ENCODE measurements at regions not wholly inside any gene's neighbourhood (a gene's known extent, or its start where the extent isn't known, plus 50 kb on each side); places are given as distances from the start of the nearest gene placed in this dataset.

DNA sequence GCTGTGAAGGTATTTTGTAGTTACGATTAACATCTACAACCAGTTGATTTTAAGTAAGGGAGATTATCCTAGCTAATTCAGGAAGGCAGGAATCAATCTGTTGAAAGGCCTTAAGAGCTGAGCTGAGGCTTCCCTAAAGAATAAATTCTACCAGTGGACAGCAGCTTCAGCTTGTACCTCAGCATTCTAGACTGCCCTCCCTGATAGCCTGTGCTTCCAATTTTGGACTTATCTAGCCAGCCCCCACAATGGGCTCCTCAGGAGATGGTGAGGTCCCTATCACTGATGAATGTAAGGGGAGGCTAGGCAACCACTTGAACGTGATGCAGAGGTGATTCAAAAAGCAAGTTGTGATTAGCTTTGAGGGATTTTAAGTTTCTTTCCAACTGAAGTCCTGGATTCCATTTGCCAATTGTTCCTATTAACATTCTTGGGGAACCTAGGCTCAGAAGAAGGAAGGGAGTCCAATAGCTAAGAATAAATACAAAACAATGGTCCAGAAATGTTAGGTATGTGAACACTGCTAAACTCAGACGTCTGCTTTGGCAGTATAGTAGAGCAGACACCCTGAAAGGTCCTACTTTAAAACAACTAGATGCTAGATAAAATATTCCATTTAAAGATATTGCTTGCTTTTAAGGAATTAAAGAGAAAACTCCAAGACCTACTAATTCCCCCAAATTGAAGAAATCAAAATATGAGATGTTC lies 404.3 kb upstream of the TENM4 start:
- no peak overlapping the region for H3K4me3 ChIP-seq (ENCODE audit: low read length)
- no peaks in the 10 kb centered on the region for H3K4me1 ChIP-seq (ENCODE audit: control insufficient read depth, insufficient read depth, low read length)
- H3K9ac ChIP-seq (ENCODE audit: low read length): no peak overlapping the region
- no peaks in the 10 kb centered on the region for H3K9me3 ChIP-seq (ENCODE audit: control insufficient read depth, low read length)
- no peaks in the 10 kb centered on the region for H3K27me3 ChIP-seq (ENCODE audit: control insufficient read depth, insufficient read depth, low read length)
- H3K36me3 ChIP-seq (ENCODE audit: control insufficient read depth, insufficient read depth, low read length): no peaks in the 10 kb centered on the region

DNA sequence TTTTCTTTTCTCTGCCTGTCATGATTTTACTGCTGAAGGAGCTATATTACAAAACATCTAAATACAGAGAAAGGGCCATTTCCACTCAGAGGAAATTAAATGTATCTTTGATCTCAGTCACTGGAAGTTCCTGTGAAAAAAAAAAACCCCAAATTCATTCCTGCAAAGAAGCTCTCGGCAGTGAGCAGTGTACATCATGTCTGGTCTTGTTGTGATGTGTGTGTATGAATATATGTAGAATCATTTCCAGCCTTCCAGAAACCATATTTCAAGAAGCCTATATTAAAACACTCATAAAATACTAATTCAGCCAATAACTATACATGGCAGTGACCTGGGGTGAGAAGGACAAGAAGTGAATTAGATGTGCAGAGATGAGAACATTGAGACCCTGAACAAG lies 393.2 kb upstream of the TENM4 start:
- no peaks in the 10 kb centered on the region for H3K36me3 ChIP-seq (ENCODE audit: control insufficient read depth, insufficient read depth, low read length)
- H3K9me3 ChIP-seq (ENCODE audit: control insufficient read depth, low read length): no peaks in the 10 kb centered on the region
- no peak overlapping the region for H3K9ac ChIP-seq (ENCODE audit: low read length)
- H3K4me3 ChIP-seq (ENCODE audit: low read length): no peak overlapping the region
- no peaks in the 10 kb centered on the region for H3K4me1 ChIP-seq (ENCODE audit: control insufficient read depth, insufficient read depth, low read length)
- H3K27me3 ChIP-seq (ENCODE audit: control insufficient read depth, insufficient read depth, low read length): no peaks in the 10 kb centered on the region

GRCh38 chr11:79830446-79830845 lies 389.6 kb upstream of the TENM4 start:
- H3K36me3 ChIP-seq (ENCODE audit: control insufficient read depth, insufficient read depth, low read length): no peaks in the 10 kb centered on the region
- H3K27me3 ChIP-seq (ENCODE audit: control insufficient read depth, insufficient read depth, low read length): no peaks in the 10 kb centered on the region
- H3K4me3 ChIP-seq (ENCODE audit: low read length): no peak overlapping the region
- H3K4me1 ChIP-seq (ENCODE audit: control insufficient read depth, insufficient read depth, low read length): no peaks in the 10 kb centered on the region
- no peak overlapping the region for H3K9ac ChIP-seq (ENCODE audit: low read length)
- no peaks in the 10 kb centered on the region for H3K9me3 ChIP-seq (ENCODE audit: control insufficient read depth, low read length)

DNA sequence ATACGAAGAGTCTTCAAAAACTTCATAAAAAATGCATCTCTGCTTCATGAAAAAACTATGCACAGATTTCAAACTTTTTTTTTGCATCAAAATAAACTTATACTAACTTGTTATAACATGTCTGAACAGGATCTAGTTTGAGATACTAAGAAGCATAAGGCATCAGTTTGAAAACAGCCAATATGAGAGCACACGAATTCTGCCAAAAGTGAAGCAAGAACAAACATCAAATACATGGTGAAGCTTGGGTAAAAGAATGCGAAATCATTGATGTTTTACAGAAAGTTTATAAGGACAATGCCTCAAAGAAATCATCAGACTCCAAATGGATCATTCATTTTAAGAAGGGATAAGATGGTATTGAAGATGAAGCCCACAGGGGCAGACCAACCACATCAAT lies 389.1 kb upstream of the TENM4 start:
- no peak overlapping the region for H3K4me3 ChIP-seq (ENCODE audit: low read length)
- no peaks in the 10 kb centered on the region for H3K27me3 ChIP-seq (ENCODE audit: control insufficient read depth, insufficient read depth, low read length)
- no peak overlapping the region for H3K9ac ChIP-seq (ENCODE audit: low read length)
- no peaks in the 10 kb centered on the region for H3K9me3 ChIP-seq (ENCODE audit: control insufficient read depth, low read length)
- no peaks in the 10 kb centered on the region for H3K36me3 ChIP-seq (ENCODE audit: control insufficient read depth, insufficient read depth, low read length)
- H3K4me1 ChIP-seq (ENCODE audit: control insufficient read depth, insufficient read depth, low read length): no peaks in the 10 kb centered on the region

- Histone ChIP-seq H3K36me3 (ENCODE audit: control insufficient read depth, insufficient read depth, low read length) (no peaks in the 10 kb centered on the region), H3K27me3 (ENCODE audit: control insufficient read depth, insufficient read depth, low read length) (no peaks in the 10 kb centered on the region), H3K4me1 (ENCODE audit: control insufficient read depth, insufficient read depth, low read length) (no peaks in the 10 kb centered on the region), H3K9me3 (ENCODE audit: control insufficient read depth, low read length) (no peaks in the 10 kb centered on the region), H3K9ac (ENCODE audit: low read length) (no peak overlapping the region), H3K4me3 (ENCODE audit: low read length) (no peak overlapping the region)
These were observed 381.9 kb upstream of the TENM4 start for GRCh38 chr11:79822766-79823165.

DNA sequence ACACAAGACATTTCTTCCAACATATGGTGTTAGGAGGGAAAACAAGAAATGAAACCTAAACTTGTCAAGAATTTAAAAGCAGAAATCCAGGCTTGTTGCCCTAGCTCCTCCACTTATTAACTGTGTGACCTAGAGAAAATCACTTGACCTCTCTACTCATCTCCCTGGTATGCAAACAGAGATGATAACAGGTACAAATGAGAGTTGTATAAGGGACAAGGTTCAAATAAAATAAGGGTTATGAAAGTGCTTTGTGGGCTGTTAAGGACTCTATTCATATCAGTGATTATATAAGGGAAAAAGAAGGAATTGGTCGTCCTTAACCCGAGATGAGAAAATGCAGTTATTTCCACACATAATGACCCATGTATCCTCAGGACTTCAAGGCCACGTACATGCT lies 372.7 kb upstream of the TENM4 start:
- no peak overlapping the region for H3K9ac ChIP-seq (ENCODE audit: low read length)
- no peak overlapping the region for H3K4me3 ChIP-seq (ENCODE audit: low read length)
- no peaks in the 10 kb centered on the region for H3K9me3 ChIP-seq (ENCODE audit: control insufficient read depth, low read length)
- H3K27me3 ChIP-seq (ENCODE audit: control insufficient read depth, insufficient read depth, low read length): no peaks in the 10 kb centered on the region
- peaks cover 3% of the 10 kb centered on the region for H3K4me1 ChIP-seq (ENCODE audit: control insufficient read depth, insufficient read depth, low read length)
- no peaks in the 10 kb centered on the region for H3K36me3 ChIP-seq (ENCODE audit: control insufficient read depth, insufficient read depth, low read length)

- no peak overlapping the region for H3K4me3 ChIP-seq (ENCODE audit: low read length)
- H3K4me1 ChIP-seq (ENCODE audit: control insufficient read depth, insufficient read depth, low read length): peaks cover 3% of the 10 kb centered on the region
- H3K9ac ChIP-seq (ENCODE audit: low read length): no peak overlapping the region
- no peaks in the 10 kb centered on the region for H3K9me3 ChIP-seq (ENCODE audit: control insufficient read depth, low read length)
- no peaks in the 10 kb centered on the region for H3K36me3 ChIP-seq (ENCODE audit: control insufficient read depth, insufficient read depth, low read length)
- H3K27me3 ChIP-seq (ENCODE audit: control insufficient read depth, insufficient read depth, low read length): no peaks in the 10 kb centered on the region
These were observed 368.7 kb upstream of the TENM4 start for GRCh38 chr11:79809487-79809886.

DNA sequence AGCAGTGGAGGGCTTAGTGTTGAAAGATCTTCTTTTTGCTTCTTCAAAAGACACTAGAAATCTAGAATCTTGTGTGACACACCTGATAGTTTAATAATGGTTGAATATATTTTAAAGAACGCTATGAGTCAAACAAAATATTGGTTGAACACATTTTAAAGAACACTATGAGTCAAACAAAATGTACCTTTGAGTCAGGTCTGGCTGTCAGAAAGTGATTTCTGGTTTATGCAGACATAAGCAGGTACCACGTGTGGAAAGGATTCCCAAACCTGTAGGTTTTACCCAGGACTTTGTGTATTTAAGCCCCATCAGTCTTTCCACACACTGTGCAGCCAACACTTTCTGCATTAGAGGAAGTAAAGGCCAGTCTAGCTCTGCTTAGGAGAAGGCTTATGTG lies 366.7 kb upstream of the TENM4 start:
- Histone ChIP-seq H3K9ac (ENCODE audit: low read length) (no peak overlapping the region), H3K4me1 (ENCODE audit: control insufficient read depth, insufficient read depth, low read length) (peaks cover 3% of the 10 kb centered on the region), H3K4me3 (ENCODE audit: low read length) (no peak overlapping the region), H3K36me3 (ENCODE audit: control insufficient read depth, insufficient read depth, low read length) (no peaks in the 10 kb centered on the region), H3K9me3 (ENCODE audit: control insufficient read depth, low read length) (no peaks in the 10 kb centered on the region), H3K27me3 (ENCODE audit: control insufficient read depth, insufficient read depth, low read length) (no peaks in the 10 kb centered on the region)

GRCh38 chr11:79796704-79797103 lies 355.9 kb upstream of the TENM4 start:
- Histone ChIP-seq H3K27me3 (ENCODE audit: control insufficient read depth, insufficient read depth, low read length) (no peaks in the 10 kb centered on the region), H3K4me3 (ENCODE audit: low read length) (no peak overlapping the region), H3K4me1 (ENCODE audit: control insufficient read depth, insufficient read depth, low read length) (no peaks in the 10 kb centered on the region), H3K36me3 (ENCODE audit: control insufficient read depth, insufficient read depth, low read length) (no peaks in the 10 kb centered on the region), H3K9ac (ENCODE audit: low read length) (no peak overlapping the region), H3K9me3 (ENCODE audit: control insufficient read depth, low read length) (no peaks in the 10 kb centered on the region)

DNA sequence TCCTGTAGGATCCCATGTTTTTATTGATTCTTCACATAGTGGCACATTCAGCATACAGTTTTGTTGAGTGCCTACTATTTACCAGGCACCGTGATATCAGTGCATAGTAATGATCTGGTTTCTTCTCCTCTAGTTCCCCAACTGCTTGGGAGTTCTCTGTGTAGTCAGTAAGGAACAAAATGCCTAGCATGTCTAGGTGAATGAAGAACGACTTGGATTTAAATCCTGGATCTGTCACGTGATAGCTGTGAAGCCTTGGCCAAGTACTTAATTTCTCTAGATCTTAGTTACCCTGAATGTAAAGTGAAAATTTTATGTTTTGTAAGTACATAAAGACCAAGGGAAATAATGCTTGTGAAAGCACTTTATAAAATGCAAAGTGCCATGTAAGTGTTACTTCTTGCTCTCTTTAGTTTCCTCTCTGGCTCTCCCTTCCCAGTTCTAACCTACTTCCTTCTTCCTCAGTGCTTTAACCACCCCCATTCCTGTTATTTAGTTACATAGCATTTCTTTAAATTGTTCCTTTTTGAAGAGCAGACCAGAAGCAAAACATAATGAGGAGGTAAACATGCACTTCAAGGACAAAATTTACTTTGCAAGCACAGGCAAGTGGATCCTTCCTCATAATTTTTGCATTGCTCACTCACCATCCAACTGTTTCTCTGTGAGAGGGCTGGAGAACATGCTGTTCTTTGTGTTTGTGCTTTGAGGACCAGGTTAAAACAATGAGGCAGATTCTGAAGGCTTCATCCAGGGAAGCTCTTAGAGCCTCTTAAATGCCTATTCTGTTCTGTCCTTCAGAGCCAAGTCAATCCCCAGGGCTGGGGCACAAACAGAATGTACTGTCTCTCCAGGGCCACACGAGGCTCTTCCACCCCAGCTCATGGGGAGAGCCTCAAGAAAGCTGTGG lies 353.9 kb upstream of the TENM4 start:
- H3K36me3 ChIP-seq (ENCODE audit: control insufficient read depth, insufficient read depth, low read length): no peaks in the 10 kb centered on the region
- H3K9me3 ChIP-seq (ENCODE audit: control insufficient read depth, low read length): no peaks in the 10 kb centered on the region
- H3K27me3 ChIP-seq (ENCODE audit: control insufficient read depth, insufficient read depth, low read length): no peaks in the 10 kb centered on the region
- H3K4me3 ChIP-seq (ENCODE audit: low read length): no peak overlapping the region
- no peaks in the 10 kb centered on the region for H3K4me1 ChIP-seq (ENCODE audit: control insufficient read depth, insufficient read depth, low read length)
- no peak overlapping the region for H3K9ac ChIP-seq (ENCODE audit: low read length)

DNA sequence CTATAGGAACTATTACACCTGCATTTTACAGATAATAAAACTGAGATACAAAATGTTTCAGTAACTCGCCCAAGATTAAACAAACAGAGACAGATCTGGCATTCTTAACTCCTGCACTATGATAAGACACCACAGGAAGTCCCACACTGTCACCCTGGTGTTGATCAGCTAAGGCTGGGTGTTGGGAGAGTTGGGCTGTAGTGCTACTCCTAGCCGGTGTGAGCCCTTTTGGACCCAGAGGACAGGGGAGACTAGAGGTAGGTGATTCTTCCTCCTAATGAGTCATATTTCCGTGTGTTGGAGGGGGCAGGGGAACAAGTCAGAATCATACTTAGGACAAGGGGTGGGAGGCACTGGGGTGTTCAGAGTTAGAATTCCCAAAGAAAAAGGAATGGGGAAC lies 353.2 kb upstream of the TENM4 start:
- H3K9me3 ChIP-seq (ENCODE audit: control insufficient read depth, low read length): no peaks in the 10 kb centered on the region
- no peak overlapping the region for H3K9ac ChIP-seq (ENCODE audit: low read length)
- no peaks in the 10 kb centered on the region for H3K27me3 ChIP-seq (ENCODE audit: control insufficient read depth, insufficient read depth, low read length)
- no peaks in the 10 kb centered on the region for H3K36me3 ChIP-seq (ENCODE audit: control insufficient read depth, insufficient read depth, low read length)
- no peak overlapping the region for H3K4me3 ChIP-seq (ENCODE audit: low read length)
- no peaks in the 10 kb centered on the region for H3K4me1 ChIP-seq (ENCODE audit: control insufficient read depth, insufficient read depth, low read length)

DNA sequence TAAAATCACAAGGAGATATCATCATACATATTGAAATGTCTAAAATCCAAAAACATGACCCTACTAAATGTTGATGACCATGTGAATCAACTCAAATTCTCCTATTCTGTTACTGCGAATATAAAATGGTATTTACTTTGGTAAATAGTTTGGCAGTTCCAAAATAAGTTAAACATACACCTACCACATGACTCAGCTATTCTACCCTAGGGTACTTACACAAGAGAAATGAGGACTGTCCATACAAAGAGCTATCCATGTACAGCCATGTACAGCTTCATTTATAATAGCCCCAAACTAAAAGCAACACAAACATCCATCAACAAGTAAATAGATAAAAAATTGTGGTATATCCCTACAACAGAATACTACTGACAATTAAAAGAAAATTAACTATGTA lies 346.1 kb upstream of the TENM4 start:
- Histone ChIP-seq H3K4me3 (ENCODE audit: low read length) (no peak overlapping the region), H3K9me3 (ENCODE audit: control insufficient read depth, low read length) (no peaks in the 10 kb centered on the region), H3K9ac (ENCODE audit: low read length) (no peak overlapping the region), H3K36me3 (ENCODE audit: control insufficient read depth, insufficient read depth, low read length) (no peaks in the 10 kb centered on the region), H3K4me1 (ENCODE audit: control insufficient read depth, insufficient read depth, low read length) (no peaks in the 10 kb centered on the region), H3K27me3 (ENCODE audit: control insufficient read depth, insufficient read depth, low read length) (no peaks in the 10 kb centered on the region)
